GM21576 (cell line): ENCODE measurements at regions not wholly inside any gene's neighbourhood (a gene's known extent, or its start where the extent isn't known, plus 50 kb on each side); places are given as distances from the start of the nearest gene placed in this dataset.
A peak's percentile ranks its signal among the peaks of the same experiment; 100 is the strongest.

ENCODE experiments used
- ATAC-seq: cut with Tn5 transposase; IDR thresholded peaks from one replicate; pipeline ENCODE4 v1.9.1; 2021; ENCODE audit warnings: mild to moderate bottlenecking, moderate library complexity; ENCODE audit not compliant: unreplicated experiment

DNA sequence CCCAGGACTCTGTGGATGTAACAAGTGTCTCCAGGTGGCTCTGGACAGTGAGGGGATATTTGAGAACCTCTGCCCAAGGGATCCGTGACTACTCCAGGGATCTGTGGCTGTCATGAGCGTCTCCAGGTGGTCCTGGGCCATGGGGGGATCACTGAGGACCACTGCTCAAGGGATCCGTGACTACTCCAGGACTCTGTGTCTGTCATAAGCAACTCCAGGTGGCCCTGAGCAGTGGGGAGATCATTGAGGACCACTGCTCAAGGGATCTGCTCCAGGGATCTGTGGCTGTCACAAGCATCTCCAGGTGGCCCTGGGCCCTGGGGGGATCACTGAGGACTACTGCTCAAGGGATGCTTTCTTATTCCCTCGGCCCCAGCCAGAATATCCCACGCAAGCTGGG is 133.2 kb upstream of the ADARB2 start:
- ATAC-seq, result no peak

- no peak for ATAC-seq
Observed at GRCh38 chr10:1869861-1870260, 132.5 kb upstream of the ADARB2 start.

GRCh38 chr10:1860351-1860750 is 123.0 kb upstream of the ADARB2 start:
- no peak for ATAC-seq

GRCh38 chr10:1858547-1858946 is 121.2 kb upstream of the ADARB2 start:
- no peak for ATAC-seq

GRCh38 chr10:1858048-1858447 is 120.7 kb upstream of the ADARB2 start:
- no peak for ATAC-seq

DNA sequence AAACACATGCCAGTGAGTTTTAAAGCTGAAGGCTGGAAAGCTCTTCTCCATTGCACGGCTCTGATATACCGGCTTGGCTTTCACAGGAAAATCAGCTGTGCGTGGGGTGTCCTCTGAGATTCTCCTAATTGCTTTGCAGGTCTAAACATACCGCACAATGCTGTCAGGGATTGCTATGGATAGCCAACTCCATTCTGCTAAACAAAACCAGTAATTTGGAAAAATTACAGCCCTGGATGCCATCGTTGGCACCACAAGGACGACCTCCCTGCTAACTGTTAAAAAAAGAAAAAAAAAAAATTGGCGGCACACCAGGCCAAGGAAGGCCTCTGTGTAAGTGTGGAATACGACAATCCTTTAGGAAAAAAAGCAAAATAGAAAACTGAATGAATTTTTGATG is 118.6 kb upstream of the ADARB2 start:
- ATAC-seq, result no peak

GRCh38 chr10:1854271-1854670 is 116.9 kb upstream of the ADARB2 start:
- ATAC-seq, result no peak

DNA sequence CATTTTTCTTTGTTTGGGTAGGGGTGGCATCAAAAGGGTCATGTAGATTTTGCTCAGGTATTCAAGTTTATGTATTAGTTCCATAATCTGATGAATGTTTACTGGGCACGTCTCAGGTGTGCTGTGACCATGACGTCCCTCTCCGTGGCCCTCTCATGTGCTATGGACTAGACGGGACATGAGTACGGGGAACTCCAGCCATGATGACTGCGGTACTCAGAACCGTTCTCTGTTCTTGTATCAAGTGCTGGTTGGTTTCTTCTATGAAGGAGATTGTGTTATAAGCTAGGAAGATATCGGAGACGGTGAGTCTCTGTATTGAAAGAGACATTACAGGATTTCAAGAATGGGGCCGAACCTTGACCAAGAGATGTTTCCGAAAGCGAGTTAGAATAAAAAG is 116.5 kb upstream of the ADARB2 start:
- ATAC-seq, result no peak

GRCh38 chr10:1852841-1853240 is 115.5 kb upstream of the ADARB2 start:
- ATAC-seq, result no peak

DNA sequence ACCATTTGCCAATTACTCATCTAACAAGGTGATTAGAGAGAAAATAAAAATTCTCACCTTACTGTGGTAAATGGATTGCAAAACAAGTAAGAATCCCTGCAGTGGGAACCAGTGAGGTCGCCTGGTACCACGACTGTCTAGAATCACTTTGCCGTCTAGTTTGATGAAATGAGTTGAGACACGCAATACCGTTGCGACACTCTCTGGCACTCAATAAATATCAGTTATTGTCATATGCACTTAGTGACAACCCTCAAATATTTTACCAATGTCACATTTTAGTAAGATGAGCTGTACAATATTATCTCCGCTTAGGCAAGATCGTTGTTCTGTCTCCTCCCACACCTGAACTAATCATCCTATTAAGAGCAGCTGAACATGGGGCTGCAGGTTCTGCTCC is 114.4 kb upstream of the ADARB2 start:
- no peak for ATAC-seq

- ATAC-seq, result no peak
Observed at GRCh38 chr10:1850971-1851527, 113.7 kb upstream of the ADARB2 start.

GRCh38 chr10:1847361-1847760 is 110.0 kb upstream of the ADARB2 start:
- no peak for ATAC-seq

DNA sequence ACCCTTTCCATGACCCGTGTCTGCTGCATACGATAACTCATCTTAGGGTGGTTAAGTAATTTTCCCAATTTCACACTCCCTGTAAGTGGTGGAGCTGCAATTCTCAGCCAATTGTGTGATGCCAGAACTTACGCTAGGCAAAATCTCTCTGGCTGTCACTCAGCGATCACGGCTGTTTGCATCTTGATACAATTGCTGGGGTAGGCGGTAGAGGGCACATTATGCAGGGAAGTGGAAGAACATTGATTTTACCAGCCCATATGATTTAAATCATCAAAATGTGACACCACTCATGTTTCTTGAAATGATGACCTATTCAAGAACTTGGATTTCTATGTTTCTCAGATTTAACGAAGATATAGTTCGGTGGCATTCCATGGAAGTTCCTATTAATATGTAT is 108.7 kb upstream of the ADARB2 start:
- ATAC-seq, result no peak

GRCh38 chr10:1841759-1842158 is 104.4 kb upstream of the ADARB2 start:
- ATAC-seq, result no peak

DNA sequence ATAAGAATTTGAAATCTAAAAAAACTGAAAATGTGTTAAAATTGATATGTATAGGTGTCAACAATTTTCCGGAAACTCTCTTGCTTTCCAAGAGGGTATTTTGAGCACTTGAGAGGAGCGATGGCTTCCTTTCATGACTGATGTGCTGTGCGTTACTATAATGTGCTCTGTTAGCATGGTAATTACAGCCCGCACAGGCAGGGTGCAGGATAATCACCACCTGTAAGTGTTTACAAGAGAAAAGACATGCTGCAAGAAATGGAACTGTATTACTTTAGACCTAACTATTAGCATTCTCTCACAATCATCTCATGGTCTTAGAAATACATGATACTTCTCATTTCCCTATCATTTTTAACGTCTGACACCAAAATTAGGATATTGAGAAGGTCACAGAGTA is 92.4 kb upstream of the ADARB2 start:
- no peak for ATAC-seq

- ATAC-seq, result peak; percentile 88
Observed at GRCh38 chr10:1824928-1825327, 87.6 kb upstream of the ADARB2 start.

- no peak for ATAC-seq
Observed at GRCh38 chr10:1814556-1814955, 77.2 kb upstream of the ADARB2 start.

DNA sequence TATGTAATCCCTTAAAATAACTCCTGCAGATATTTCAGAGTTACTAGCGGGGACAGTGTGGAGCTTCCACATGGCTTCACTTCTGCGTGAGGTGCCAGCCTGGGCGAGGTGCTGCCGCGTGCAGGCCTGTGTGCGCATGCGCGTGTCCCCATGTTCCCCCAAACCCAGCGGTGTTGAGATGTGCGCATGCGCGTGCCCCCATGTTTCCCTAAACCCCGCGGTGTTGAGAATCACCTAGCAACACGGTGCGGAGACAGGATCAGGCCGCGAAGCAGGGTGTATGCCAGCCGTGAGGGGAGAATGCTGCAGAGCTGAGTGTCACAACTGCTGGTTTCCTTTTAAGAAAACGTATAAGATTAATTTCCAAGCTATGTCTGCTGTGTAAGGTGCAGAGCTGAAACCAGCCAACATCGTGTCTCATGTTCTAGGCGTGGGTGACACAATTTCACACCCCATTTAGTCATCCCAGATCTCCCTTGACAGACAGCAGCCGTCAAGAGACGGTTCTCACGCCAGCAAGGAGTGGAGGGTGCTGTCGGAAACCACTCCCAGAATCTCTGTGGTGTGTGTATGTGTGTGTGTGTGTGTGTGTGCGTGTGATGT is 71.9 kb upstream of the ADARB2 start:
- no peak for ATAC-seq

- no peak for ATAC-seq
Observed at GRCh38 chr10:1807924-1808323, 70.6 kb upstream of the ADARB2 start.

DNA sequence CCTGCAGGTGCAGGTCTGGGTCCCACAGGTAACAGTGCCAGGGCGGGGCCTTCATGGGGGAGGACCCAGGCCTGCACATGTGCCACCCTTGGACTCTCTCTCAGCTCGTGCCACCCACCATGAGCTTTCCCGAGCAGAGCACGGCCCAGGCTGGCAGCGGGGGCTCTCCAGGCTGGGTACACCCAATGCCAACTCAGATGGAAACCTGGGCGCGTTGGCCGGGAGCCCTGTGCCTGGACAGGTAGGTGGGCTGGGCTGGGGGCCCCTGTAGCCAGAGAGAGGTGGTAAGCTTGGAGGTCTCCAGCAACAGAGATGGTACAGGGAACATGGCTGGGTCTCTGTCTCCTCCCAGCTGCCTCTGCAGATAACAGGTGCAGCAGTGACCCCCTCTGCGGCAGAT is 69.9 kb upstream of the ADARB2 start:
- no peak for ATAC-seq

DNA sequence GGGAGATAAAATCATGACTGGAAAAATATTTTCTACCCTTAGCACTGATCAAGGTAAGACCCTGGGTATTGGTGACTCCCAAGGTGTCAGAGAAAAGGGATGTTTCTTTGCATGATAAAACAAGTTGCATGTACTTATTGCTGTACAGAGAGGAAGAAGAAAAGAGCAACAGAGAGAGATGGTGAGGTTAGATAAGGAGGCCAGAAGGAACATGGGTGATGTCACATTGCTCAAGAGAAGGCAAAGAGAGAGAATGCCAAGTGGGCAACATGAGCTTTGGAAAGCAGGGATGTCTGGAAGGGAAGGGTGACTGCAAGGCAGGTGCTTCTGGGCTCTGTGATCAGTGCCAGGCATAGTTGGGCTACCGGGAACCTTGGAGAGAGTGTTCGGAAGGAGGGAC is 65.1 kb upstream of the ADARB2 start:
- no peak for ATAC-seq

DNA sequence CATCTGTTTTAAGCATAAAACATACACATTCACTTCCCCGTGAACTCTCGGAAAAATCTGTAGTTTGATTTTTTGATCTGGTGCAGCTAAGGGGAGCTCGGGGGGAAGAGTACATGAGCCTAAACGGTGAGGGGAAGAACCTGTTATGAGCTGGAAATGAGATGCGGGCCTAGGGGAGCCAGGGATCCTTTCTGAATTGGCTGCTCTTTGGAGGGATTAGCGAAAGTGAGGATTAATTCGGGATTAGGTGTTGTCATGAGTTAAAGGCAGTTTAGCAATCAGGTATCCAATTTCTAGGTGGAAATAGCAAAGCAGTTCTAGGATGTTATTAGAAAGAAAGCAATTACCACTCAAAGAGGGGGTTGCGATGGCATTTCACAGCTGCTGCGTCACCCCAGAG is 51.1 kb upstream of the ADARB2 start:
- no peak for ATAC-seq
